Stimulated activated naive CD8-positive, alpha-beta T cell treated with anti-CD3 and anti-CD28 coated beads, Interleukin-15, Interleukin-2, amounts not matched to agents 100 ng/mL and 50 ng/mL, for 24 hours (primary cell): ENCODE measurements at regions not wholly inside any gene's neighbourhood (a gene's known extent, or its start where the extent isn't known, plus 50 kb on each side); places are given as distances from the start of the nearest gene placed in this dataset.
"Not testable (repeated sequence)": the region's sequence is repeated elsewhere in the genome, so short reads cannot be mapped to it uniquely, and the experiment has no call there.

ENCODE experiments used
- H3K27ac Mint-ChIP-seq: one replicate; pipeline ENCODE4 v1.8.0; 2021; ENCODE audit warnings: mild to moderate bottlenecking, mixed read lengths
- H3K27me3 Mint-ChIP-seq: one replicate; pipeline ENCODE4 v1.8.0; 2021; ENCODE audit warnings: mixed read lengths
- H3K36me3 Mint-ChIP-seq: one replicate; pipeline ENCODE4 v1.8.0; 2021; ENCODE audit warnings: low read depth, mixed read lengths
- H3K4me1 Mint-ChIP-seq: one replicate; pipeline ENCODE4 v1.8.0; 2021; ENCODE audit warnings: low read depth, mixed read lengths
- H3K4me3 Mint-ChIP-seq: one replicate; pipeline ENCODE4 v1.8.0; 2021; ENCODE audit warnings: mild to moderate bottlenecking, mixed read lengths
- H3K9me3 Mint-ChIP-seq: one replicate; pipeline ENCODE4 v1.8.0; 2021; ENCODE audit warnings: mixed read lengths

DNA sequence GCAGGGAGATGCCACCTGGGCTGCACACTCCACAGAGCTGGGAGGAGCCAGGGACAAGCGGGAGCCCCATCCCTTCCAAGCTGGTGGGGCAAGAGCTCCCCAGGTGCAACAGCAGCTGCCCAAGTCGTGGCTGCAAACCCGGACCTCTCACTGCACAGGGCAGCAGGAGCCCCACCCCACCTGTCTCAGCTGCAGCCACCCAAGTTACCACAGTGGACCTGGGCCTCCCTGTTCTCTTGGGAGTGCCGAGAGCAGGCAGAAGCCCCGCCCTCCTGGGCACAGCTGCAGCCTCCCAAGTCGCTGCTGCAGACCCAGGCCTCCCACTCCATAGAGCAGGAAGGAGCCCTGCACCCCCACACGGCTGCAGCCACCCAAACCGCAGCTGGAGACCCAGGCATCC, 374.1 kb upstream of the ACO1 start:
- no peaks in the 10 kb centered on the region for H3K9me3 Mint-ChIP-seq
- no peak overlapping the region for H3K4me3 Mint-ChIP-seq
- H3K27me3 Mint-ChIP-seq, result no peaks in the 10 kb centered on the region
- H3K27ac Mint-ChIP-seq, result no peak overlapping the region
- H3K36me3 Mint-ChIP-seq, result no peaks in the 10 kb centered on the region
- no peaks in the 10 kb centered on the region for H3K4me1 Mint-ChIP-seq

DNA sequence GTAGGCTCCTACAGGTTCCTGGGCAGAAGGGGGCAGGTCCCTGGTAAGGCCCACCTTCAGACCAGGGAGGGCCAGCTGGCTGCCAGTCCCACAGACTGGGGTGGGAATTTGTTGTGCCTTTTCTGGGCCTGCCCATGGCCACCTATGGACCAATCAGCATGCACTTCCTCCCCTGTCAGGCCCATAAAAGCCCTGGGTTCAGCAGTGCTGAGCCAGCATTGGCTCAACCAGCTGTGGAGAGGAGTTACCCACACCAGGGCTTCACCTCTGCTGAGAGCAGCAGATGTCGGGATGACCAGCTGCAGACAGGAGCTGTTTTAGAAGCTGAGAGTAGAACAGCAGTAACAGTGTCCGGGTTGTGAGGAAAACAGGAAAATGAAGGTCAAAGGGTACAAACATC, 373.4 kb upstream of the ACO1 start:
- Mint-ChIP-seq H3K36me3 (no peaks in the 10 kb centered on the region), H3K4me1 (no peaks in the 10 kb centered on the region), H3K4me3 (no peak overlapping the region), H3K27me3 (no peaks in the 10 kb centered on the region), H3K9me3 (no peaks in the 10 kb centered on the region), H3K27ac (no peak overlapping the region)

DNA sequence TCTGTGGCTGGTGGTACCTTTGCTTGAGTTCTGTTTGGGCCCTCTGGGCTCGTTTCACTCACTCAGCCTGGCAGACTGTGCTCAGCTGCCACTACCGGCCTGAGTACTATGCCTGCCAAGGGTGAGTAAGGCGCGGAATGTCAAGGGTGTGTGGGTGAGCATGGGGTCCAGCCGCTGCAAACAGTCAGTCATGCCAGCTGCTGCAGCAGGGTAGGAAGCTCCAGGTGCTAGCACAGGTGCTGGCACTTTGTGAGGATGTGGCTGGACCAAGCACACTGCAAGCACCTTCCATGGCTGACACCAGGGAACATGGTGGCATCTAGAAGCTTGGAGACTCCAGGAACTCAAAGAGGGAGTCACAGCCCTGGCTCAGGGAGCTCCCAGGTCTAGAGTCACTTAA, 368.6 kb upstream of the ACO1 start:
- Mint-ChIP-seq H3K27ac (no peak overlapping the region), H3K4me1 (no peaks in the 10 kb centered on the region), H3K27me3 (no peaks in the 10 kb centered on the region), H3K9me3 (no peaks in the 10 kb centered on the region), H3K36me3 (no peaks in the 10 kb centered on the region), H3K4me3 (no peak overlapping the region)

DNA sequence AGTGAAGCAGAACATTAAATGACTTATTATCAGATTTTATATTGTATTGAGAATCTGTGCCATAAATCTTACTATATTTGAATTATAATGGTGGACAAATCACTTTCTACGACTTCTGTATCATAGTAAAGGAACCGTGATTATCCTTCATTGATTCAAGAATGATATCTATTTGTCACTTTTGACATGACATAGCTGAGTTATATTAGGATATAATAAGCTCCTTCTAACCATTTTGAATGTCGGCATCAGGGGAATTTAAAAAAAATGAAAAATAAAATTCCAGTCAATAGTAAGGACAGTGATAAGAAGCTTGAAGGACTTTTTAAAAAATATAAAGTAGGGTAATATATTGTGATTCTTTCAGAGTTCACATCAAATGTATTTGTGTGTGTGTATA, 338.9 kb upstream of the ACO1 start:
- H3K27me3 Mint-ChIP-seq, result no peaks in the 10 kb centered on the region
- H3K4me3 Mint-ChIP-seq, result no peak overlapping the region
- H3K27ac Mint-ChIP-seq, result no peak overlapping the region
- H3K4me1 Mint-ChIP-seq, result no peaks in the 10 kb centered on the region
- no peaks in the 10 kb centered on the region for H3K36me3 Mint-ChIP-seq
- no peaks in the 10 kb centered on the region for H3K9me3 Mint-ChIP-seq

DNA sequence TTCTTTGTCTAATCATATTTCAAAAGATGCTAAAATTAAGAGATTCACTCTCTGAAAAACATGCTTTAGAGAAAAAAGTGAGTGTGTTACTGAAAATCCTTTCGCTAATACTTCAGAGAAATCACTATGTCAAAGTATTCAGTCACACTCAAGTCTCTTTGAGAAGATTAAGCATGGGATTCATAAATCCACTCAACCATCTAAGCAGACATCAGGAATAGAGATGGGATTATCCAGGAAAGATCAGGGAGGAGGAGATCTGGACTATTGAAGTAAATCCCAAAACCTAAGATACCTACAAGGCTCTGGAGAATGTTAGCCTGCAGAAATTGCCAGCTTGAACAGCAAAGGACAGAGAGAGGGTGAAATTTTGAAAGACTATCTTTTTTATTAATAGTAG, 317.2 kb upstream of the ACO1 start:
- H3K27ac Mint-ChIP-seq, result no peak overlapping the region
- H3K36me3 Mint-ChIP-seq, result no peaks in the 10 kb centered on the region
- no peaks in the 10 kb centered on the region for H3K4me1 Mint-ChIP-seq
- H3K27me3 Mint-ChIP-seq, result peaks cover 3% of the 10 kb centered on the region
- no peak overlapping the region for H3K4me3 Mint-ChIP-seq
- no peaks in the 10 kb centered on the region for H3K9me3 Mint-ChIP-seq

DNA sequence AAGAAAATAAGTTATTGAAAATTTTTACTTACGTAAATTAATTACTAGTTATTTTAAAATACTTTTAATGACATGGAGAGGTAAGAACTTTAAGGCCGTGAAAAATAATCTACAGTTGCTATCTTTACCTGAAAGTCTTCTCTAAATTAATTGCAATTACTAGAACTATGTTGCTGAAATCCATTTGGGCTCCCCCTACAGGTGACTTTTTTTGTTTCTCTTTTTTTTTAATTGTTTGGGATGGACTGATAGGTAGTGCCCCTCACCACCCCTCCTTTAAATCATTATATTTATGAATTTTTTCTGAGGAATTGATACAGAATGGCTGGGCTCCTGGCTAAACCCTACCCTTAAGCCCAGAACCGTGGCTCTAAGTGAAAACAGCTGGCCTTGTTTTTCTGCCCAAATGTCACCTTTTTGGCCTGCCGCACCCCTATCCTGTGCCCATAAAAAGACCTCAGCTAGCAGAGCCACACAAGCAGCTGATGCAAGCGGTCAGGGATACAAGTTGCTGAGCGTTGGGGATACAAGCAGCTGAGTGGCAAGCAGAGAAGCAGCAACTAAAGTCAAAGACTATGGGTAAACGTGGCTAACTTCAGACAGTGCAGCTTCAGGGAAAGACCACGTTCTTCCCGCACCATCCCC, 315.2 kb upstream of the ACO1 start:
- Mint-ChIP-seq H3K36me3 (no peaks in the 10 kb centered on the region), H3K4me3 (no peak overlapping the region), H3K27ac (no peak overlapping the region), H3K4me1 (no peaks in the 10 kb centered on the region), H3K27me3 (peaks cover 3% of the 10 kb centered on the region), H3K9me3 (no peaks in the 10 kb centered on the region)

DNA sequence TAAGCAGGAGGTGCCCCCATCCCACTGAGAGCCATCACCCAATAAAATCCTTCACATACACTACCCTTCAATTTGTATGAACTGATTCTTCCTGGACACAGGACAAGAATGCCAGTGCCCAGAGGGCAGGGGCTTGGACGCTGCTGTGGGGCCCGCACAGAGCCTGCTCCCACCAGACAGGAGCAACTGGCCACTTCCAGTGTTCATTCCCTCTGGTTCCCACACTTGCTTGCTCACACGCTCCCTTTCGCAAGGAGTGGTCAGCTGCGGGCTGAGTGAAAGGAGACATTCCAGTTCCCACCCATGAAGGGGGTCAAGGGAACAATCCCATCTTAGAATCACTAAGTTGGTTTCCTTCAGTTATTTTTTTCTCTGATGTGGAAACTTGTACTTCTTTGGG, 314.5 kb upstream of the ACO1 start:
- Mint-ChIP-seq H3K36me3 (no peaks in the 10 kb centered on the region), H3K27ac (no peak overlapping the region), H3K27me3 (peaks cover 3% of the 10 kb centered on the region), H3K9me3 (peaks cover 3% of the 10 kb centered on the region), H3K4me3 (no peak overlapping the region), H3K4me1 (no peaks in the 10 kb centered on the region)

DNA sequence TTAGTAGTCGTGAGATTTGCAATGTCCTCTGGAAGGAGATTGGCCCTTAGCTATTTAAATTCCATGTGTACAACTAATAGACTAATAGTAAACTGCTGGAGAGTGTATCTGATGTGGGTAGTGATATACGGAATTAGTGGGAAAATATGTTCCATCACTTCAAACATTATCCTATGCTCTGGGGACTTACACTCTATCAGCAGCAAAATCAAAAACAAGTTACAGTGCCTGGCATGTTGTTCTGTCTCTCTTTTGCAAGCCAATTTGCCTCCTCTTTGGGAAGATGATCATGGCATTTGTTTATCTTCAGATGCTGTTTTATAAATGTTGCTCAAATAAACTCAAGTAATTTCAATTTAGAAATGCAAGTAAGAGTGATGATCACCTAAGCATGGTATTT, 311.9 kb upstream of the ACO1 start:
- H3K4me3 Mint-ChIP-seq, result no peak overlapping the region
- H3K9me3 Mint-ChIP-seq, result peaks cover 4% of the 10 kb centered on the region
- no peak overlapping the region for H3K27ac Mint-ChIP-seq
- no peaks in the 10 kb centered on the region for H3K27me3 Mint-ChIP-seq
- no peaks in the 10 kb centered on the region for H3K36me3 Mint-ChIP-seq
- H3K4me1 Mint-ChIP-seq, result no peaks in the 10 kb centered on the region

DNA sequence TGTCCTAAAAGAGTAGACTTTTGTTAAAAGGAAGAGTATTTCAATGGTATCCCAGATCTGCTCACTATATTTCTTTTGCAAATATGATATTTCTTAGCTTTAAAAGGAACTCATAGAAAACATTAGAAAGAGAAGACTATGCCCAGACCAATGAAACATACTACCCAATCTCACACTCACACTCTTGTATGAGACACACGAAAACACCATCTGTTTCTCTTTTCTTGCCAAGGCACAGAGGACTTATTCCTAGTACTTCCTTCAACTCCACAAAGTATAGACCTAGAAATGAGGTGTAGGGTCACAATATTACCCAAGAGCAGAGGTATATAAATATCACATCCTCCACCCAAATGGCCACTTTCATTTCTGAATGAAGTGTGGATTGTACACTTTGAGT, 292.4 kb upstream of the ACO1 start:
- Mint-ChIP-seq H3K27me3 (peaks cover 7% of the 10 kb centered on the region), H3K27ac (no peak overlapping the region), H3K4me3 (no peak overlapping the region), H3K4me1 (no peaks in the 10 kb centered on the region), H3K9me3 (no peaks in the 10 kb centered on the region), H3K36me3 (no peaks in the 10 kb centered on the region)

DNA sequence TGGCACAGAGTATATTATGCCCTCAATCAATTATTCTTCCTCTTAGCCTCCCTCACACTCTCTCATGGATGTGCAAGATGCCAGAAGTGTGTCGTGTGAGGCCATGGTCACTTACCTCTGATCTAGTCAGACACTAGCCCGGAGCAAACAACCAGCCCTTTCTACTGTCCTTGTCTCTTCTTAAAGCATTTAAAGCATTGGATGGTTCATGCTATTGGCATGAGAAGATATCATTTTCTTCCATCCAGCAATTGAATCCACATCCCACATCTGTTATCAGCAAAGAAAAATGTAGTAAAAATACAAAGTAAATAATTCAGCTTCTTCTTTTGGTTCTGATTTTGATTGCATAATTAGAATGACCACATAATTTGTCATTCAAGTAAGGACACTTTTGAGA, 267.2 kb upstream of the ACO1 start:
- H3K36me3 Mint-ChIP-seq, result no peaks in the 10 kb centered on the region
- H3K4me1 Mint-ChIP-seq, result no peaks in the 10 kb centered on the region
- no peak overlapping the region for H3K27ac Mint-ChIP-seq
- H3K4me3 Mint-ChIP-seq, result no peak overlapping the region
- no peaks in the 10 kb centered on the region for H3K27me3 Mint-ChIP-seq
- H3K9me3 Mint-ChIP-seq, result peaks cover 5% of the 10 kb centered on the region

DNA sequence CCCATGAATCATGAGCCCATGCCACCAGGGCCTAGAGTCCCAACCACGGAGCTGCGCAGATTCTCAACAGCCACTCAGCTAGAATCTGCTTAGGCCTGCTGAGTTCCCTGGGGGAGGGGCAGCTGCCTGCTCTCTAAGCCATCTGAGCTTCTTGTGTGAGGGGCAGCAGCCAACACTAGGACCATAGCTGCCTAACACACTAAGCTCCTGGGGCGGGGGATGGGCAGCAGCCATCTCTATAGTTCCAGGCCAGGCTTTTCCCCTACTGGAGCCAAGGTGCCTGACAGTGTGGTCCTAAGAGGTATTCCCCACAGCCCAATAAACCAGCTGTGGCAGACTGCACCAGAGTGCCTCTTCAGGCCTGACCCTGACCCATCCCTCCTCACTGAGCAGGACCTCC, 255.9 kb upstream of the ACO1 start:
- Mint-ChIP-seq H3K4me1 (no peaks in the 10 kb centered on the region), H3K4me3 (no peak overlapping the region), H3K27ac (no peak overlapping the region), H3K9me3 (peaks cover 8% of the 10 kb centered on the region), H3K36me3 (no peaks in the 10 kb centered on the region), H3K27me3 (no peaks in the 10 kb centered on the region)

DNA sequence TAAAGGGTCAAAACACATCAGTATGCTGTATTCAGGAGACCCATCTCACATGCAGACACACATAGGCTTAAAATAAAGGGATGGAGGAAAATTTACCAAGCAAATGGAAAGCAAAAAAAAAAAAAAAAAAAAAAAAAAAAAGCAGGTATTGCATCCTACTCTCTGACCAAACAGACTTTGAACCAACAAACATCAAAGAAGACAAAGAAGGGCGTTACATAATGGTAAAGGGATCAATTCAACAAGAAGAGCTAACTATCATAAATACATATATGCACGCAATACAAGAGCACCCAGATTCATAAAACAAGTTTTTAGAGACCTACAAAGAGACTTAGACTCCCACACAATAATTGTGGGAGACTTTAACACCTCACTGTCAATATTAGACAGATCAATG, 253.7 kb upstream of the ACO1 start:
- H3K9me3 Mint-ChIP-seq, H3K27ac Mint-ChIP-seq, H3K27me3 Mint-ChIP-seq, H3K4me3 Mint-ChIP-seq, H3K36me3 Mint-ChIP-seq, H3K4me1 Mint-ChIP-seq: not testable (repeated sequence)

DNA sequence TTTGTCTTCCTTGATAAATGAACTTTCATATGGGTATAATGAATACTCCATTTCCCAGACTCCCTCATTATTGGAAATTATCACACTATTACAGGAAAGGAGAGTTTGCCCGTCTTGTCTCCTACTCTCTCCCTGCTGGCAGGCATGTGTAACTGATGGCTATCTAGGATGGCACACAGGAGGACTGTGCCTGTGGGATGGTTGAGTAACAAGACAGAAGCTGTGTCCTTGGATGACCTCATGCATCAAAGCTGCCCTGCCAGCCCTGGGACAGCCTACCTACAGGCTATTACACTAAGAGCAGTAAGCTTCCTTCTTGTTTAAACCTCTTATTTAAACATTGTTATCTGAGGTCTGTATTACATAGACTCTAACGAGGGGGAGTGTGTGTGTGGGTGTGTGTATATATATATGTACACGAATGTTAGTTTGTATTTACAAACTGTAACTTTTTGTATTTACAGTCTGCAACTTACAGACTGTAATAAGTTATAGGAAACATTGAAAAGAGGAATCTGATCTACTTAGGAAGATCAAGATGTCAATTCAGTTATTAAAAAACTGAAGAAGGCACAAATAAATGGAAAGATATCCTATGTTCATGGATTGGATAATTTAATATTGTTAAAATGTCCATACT, 247.6 kb upstream of the ACO1 start:
- Mint-ChIP-seq H3K36me3 (no peaks in the 10 kb centered on the region), H3K27me3 (no peaks in the 10 kb centered on the region), H3K27ac (no peak overlapping the region), H3K4me3 (no peak overlapping the region), H3K4me1 (no peaks in the 10 kb centered on the region), H3K9me3 (no peaks in the 10 kb centered on the region)

DNA sequence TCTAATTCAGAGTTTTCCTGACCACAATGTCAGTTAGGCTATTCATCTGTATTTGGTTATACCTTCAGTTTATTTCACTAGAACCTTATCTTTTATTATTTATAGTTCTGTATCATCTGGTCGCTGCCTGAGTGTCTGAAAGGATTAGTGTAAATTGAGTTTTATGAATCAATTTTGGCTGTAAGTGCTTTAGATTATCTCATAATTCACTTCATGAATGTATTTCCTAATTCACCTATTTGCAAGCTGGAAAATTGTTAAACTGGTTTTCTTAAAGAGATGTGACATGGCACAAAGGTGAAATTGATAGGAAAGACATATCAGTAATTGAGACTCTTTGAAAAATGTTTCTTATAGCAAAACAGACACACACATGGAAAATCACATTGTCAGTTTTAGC, 242.4 kb upstream of the ACO1 start:
- Mint-ChIP-seq H3K9me3 (peaks cover 5% of the 10 kb centered on the region), H3K4me1 (no peaks in the 10 kb centered on the region), H3K36me3 (no peaks in the 10 kb centered on the region), H3K4me3 (no peak overlapping the region), H3K27me3 (no peaks in the 10 kb centered on the region), H3K27ac (no peak overlapping the region)

DNA sequence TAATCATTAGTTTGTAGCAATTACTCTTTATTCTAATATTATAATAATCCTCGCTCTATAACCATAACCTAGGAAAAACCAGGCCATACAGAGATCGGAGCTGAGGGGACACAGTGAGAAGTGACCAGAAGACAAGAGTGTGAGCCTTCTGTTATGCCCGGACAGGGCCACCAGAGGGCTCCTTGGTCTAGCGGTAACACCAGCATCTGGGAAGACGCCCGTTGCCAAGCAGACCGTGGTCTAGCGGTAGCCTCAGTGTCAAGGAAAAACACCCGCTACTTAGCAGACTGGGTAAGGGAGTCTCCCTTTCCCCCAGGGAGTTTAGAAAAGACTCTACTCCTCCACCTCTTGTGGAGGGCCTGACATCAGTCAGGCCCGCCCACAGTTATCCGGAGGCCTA, 235.9 kb upstream of the ACO1 start:
- H3K9me3 Mint-ChIP-seq, H3K4me1 Mint-ChIP-seq, H3K36me3 Mint-ChIP-seq, H3K27ac Mint-ChIP-seq, H3K4me3 Mint-ChIP-seq, H3K27me3 Mint-ChIP-seq: not testable (repeated sequence)

DNA sequence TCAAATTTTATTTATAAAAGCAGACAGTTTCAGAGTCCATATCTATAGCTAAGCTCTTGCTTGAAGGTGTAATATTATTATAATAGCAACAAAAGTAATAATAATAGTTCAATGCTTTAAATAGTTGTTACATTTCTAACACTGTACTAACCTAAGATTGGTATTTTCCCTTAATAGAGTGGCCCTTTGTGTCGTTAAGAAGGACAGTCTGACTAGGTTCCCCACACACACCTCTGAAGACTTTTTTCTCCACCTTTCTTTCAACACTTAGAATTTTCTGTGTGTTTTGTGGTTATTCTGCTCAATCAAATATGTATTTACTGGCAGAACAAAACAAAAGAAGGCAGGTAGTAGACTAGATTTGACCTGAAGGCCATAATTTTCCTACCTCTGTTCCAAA, 223.2 kb upstream of the ACO1 start:
- H3K9me3 Mint-ChIP-seq, result no peaks in the 10 kb centered on the region
- no peak overlapping the region for H3K27ac Mint-ChIP-seq
- H3K36me3 Mint-ChIP-seq, result no peaks in the 10 kb centered on the region
- H3K4me3 Mint-ChIP-seq, result no peak overlapping the region
- H3K4me1 Mint-ChIP-seq, result no peaks in the 10 kb centered on the region
- H3K27me3 Mint-ChIP-seq, result no peaks in the 10 kb centered on the region
